ENCODE measurements at regions not wholly inside any gene's neighbourhood (a gene's known extent, or its start where the extent isn't known, plus 50 kb on each side); places are given as distances from the start of the nearest gene placed in this dataset.

DNA sequence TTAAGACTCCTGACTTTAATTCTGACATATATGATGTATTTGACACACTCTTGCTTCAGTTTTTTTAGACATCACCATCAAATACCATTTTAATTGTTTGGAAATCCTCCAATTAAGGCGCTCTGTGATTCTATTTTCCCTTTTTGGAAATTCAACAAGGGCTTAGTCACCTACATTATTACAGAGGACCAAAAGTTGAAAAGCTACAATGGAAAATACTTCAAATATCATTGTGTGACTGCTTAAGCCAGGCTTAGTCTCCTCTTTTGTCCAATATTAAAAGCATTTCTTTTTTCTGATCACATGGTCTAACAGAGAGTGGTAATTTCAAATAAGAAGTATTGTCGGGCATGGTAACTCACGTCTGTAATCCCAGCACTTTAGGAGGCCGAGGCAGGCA, 160.3 kb downstream of the CEMIP2 start:
- TF ChIP-seq, protein P1, sequence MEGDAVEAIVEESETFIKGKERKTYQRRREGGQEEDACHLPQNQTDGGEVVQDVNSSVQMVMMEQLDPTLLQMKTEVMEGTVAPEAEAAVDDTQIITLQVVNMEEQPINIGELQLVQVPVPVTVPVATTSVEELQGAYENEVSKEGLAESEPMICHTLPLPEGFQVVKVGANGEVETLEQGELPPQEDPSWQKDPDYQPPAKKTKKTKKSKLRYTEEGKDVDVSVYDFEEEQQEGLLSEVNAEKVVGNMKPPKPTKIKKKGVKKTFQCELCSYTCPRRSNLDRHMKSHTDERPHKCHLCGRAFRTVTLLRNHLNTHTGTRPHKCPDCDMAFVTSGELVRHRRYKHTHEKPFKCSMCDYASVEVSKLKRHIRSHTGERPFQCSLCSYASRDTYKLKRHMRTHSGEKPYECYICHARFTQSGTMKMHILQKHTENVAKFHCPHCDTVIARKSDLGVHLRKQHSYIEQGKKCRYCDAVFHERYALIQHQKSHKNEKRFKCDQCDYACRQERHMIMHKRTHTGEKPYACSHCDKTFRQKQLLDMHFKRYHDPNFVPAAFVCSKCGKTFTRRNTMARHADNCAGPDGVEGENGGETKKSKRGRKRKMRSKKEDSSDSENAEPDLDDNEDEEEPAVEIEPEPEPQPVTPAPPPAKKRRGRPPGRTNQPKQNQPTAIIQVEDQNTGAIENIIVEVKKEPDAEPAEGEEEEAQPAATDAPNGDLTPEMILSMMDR (IDR thresholded peaks at IDR 0.05): no peak
- no peak for TF ChIP-seq POLR2AphosphoS5 (IDR thresholded peaks at IDR 0.05)
